ENCODE measurements at regions not wholly inside any gene's neighbourhood (a gene's known extent, or its start where the extent isn't known, plus 50 kb on each side); places are given as distances from the start of the nearest gene placed in this dataset.

DNA sequence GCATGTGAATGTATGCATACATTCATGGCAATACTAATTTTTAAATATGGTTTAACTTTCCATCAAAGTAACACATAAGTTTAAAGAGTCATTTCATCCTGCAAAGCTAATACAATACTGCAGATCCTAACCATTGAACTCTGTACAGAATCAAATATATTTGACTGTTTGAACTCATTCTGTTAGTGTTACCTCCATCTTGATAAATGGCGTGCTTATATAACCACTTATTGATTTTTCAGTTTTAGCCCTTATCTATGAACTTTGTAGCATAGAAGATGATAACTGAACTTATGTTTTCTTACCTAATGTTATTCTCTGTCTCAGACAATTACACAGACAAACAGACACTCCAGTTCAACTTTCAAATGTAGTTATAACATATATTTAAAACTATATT is 731.0 kb upstream of the LRATD1 start:
- Histone ChIP-seq H3K36me3 (ENCODE audit: control insufficient read depth in 2 of 2, extremely low read depth in 1 of 2, insufficient read depth in 2 of 2, low read length in 2 of 2) (no peaks in the 10 kb centered on the region), H3K4me3 (replicated peaks in 1 of 3; ENCODE audit: insufficient read depth in 1 of 3, low read depth in 1 of 3, low read length in 3 of 3) (no peak overlapping the region), H3K27me3 (ENCODE audit: control insufficient read depth in 2 of 2, insufficient read depth in 2 of 2, low read length in 2 of 2) (no peaks in the 10 kb centered on the region), H3K9ac (replicated peaks; ENCODE audit: extremely low read depth, insufficient read depth, low read length) (no peak overlapping the region), H2AFZ (ENCODE audit: low read depth, low read length) (no peak overlapping the region), H3K79me2 (ENCODE audit: control insufficient read depth, insufficient read depth, low read length) (no peaks in the 10 kb centered on the region), H3K9me1 (replicated peaks; ENCODE audit: control insufficient read depth, extremely low read depth, insufficient read depth, low read length) (no peaks in the 10 kb centered on the region), H3K4me1 (ENCODE audit: control insufficient read depth, extremely low read depth, insufficient read depth, low read length) (no peaks in the 10 kb centered on the region), H3K9me3 (replicated peaks; ENCODE audit: control insufficient read depth, insufficient read depth, low read length) (no peaks in the 10 kb centered on the region), H3K27ac (ENCODE audit: insufficient read depth, low read depth, low read length) (no peak overlapping the region), H3K4me2 (ENCODE audit: insufficient read depth, low read length) (no peak overlapping the region), H4K20me1 (replicated peaks; ENCODE audit: control insufficient read depth, extremely low read depth, insufficient read depth, low read length) (no peaks in the 10 kb centered on the region)
- no TSS peak for BruUV-seq (replicated peaks)
- DNase-seq (ENCODE audit: low read depth, low spot score) (no peak), FAIRE-seq (no peak)
- POLR2A ChIA-PET, result no interaction called here
- dilution Hi-C loops (cut with MboI; ENCODE audit: extremely low pct_ligation_motif_present, low sequenced_read_pairs) (no loop called here), intact Hi-C loops (cut with micrococcal nuclease) (no loop called here)
- CTCF ChIA-PET, result no interaction called here
- TF ChIP-seq POLR2A (IDR thresholded peaks at IDR 0.05; ENCODE audit: low read depth, low read length), result no peak
- no peak for TF ChIP-seq MYC (IDR thresholded peaks at IDR 0.05; ENCODE audit: low read depth, low read length)
- TF ChIP-seq, protein P1, sequence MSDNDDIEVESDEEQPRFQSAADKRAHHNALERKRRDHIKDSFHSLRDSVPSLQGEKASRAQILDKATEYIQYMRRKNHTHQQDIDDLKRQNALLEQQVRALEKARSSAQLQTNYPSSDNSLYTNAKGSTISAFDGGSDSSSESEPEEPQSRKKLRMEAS (IDR thresholded peaks at IDR 0.05; ENCODE audit: insufficient read depth, insufficient read length), result no peak
- no peak for TF ChIP-seq JUN (IDR thresholded peaks at IDR 0.05; ENCODE audit: borderline replicate concordance, insufficient read depth, insufficient read length, low read depth)
- no peak for TF ChIP-seq POLR2AphosphoS5 (IDR thresholded peaks at IDR 0.05; ENCODE audit: insufficient read depth, low read depth, low read length)
- no peak for TF ChIP-seq FOS (IDR thresholded peaks at IDR 0.05; ENCODE audit: borderline replicate concordance, insufficient read depth, low read length)
- TF ChIP-seq, protein P2, sequence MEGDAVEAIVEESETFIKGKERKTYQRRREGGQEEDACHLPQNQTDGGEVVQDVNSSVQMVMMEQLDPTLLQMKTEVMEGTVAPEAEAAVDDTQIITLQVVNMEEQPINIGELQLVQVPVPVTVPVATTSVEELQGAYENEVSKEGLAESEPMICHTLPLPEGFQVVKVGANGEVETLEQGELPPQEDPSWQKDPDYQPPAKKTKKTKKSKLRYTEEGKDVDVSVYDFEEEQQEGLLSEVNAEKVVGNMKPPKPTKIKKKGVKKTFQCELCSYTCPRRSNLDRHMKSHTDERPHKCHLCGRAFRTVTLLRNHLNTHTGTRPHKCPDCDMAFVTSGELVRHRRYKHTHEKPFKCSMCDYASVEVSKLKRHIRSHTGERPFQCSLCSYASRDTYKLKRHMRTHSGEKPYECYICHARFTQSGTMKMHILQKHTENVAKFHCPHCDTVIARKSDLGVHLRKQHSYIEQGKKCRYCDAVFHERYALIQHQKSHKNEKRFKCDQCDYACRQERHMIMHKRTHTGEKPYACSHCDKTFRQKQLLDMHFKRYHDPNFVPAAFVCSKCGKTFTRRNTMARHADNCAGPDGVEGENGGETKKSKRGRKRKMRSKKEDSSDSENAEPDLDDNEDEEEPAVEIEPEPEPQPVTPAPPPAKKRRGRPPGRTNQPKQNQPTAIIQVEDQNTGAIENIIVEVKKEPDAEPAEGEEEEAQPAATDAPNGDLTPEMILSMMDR (IDR thresholded peaks at IDR 0.05; ENCODE audit: extremely low read depth in 1 of 2, insufficient read depth in 1 of 2, low read depth in 1 of 2, low read length in 2 of 2), result no peak
- TF ChIP-seq EZH2 (IDR thresholded peaks at IDR 0.05; ENCODE audit: borderline replicate concordance, low read depth, low read length, severe bottlenecking), result no peak

All from endothelial cell of umbilical vein (primary cell).